SH-SY5Y (cell line): ENCODE measurements at regions not wholly inside any gene's neighbourhood (a gene's known extent, or its start where the extent isn't known, plus 50 kb on each side); places are given as distances from the start of the nearest gene placed in this dataset.

Source experiments
- GATA2 ChIP-seq: IDR thresholded peaks from 2 replicates; pipeline ENCODE4 v1.6.1; 2011; ENCODE audit warnings: mild to moderate bottlenecking, low read depth, low read length
- GATA3 ChIP-seq: IDR thresholded peaks from 2 replicates; pipeline ENCODE4 v1.6.1; 2011; ENCODE audit warnings: low read depth, mild to moderate bottlenecking, low read length, moderate library complexity

DNA sequence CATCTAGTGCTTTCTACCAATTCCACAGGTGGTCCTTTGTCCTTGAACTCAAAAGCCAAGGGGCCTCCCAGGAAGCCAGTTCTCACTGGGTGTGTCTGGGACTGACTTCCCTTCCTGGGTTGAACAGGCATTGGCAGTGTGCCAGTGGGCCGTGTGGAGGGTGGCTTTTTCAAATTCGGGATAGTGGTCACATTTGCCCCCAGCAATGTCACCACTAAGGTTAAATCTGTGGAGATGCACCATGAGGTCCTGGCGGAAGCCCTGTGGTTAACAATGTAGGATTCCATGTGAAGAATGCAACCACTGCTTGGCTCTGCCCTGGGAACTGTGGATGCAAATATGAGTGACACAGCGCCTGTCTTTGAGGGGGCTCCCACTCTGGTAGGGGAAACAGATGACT lies 53.2 kb upstream of the MTNR1B start:
- TF ChIP-seq GATA2 (no peak), GATA3 (no peak)
